IMR-90 (cell line): ENCODE measurements at regions not wholly inside any gene's neighbourhood (a gene's known extent, or its start where the extent isn't known, plus 50 kb on each side); places are given as distances from the start of the nearest gene placed in this dataset.

Source experiments
- CHD1 ChIP-seq: IDR thresholded peaks from 2 replicates; pipeline ENCODE4 v1.6.1; 2012; ENCODE audit warnings: low read depth, low read length, improper control_type of control experiment
- CTCF ChIP-seq: conservative IDR thresholded peaks from 2 replicates; pipeline ENCODE4 v1.5.1; 2012; ENCODE audit warnings: mild to moderate bottlenecking, low read depth, low read length, improper control_type of control experiment
- MAZ ChIP-seq: IDR thresholded peaks from 2 replicates; pipeline ENCODE4 v1.6.1; 2012; ENCODE audit warnings: low read depth, mild to moderate bottlenecking, low read length, improper control_type of control experiment, moderate library complexity, borderline replicate concordance
- POLR2A ChIP-seq: IDR thresholded peaks from 2 replicates; pipeline ENCODE4 v1.6.1; 2012; ENCODE audit warnings: mild to moderate bottlenecking, low read depth, low read length
- RAD21 ChIP-seq: IDR thresholded peaks from 2 replicates; pipeline ENCODE4 v1.6.1; 2012; ENCODE audit warnings: low read length, improper control_type of control experiment
- USF2 ChIP-seq: fragments of 150-350 bp; IDR thresholded peaks from 2 replicates; pipeline ENCODE4 v1.6.1; 2017; ENCODE audit warnings: mild to moderate bottlenecking, antibody characterized with exemption, low read length, low read depth

- TF ChIP-seq MAZ (no peak), CTCF (no peak), CHD1 (no peak), USF2 (no peak), POLR2A (no peak), RAD21 (no peak)
Observed at GRCh38 chr9:79796411-79796810, 224.6 kb downstream of the TLE4 start.
